ENCODE measurements at regions not wholly inside any gene's neighbourhood (a gene's known extent, or its start where the extent isn't known, plus 50 kb on each side); places are given as distances from the start of the nearest gene placed in this dataset.
"Not testable (repeated sequence)": the region's sequence is repeated elsewhere in the genome, so short reads cannot be mapped to it uniquely, and the experiment has no call there.

- TF ChIP-seq, protein P1, sequence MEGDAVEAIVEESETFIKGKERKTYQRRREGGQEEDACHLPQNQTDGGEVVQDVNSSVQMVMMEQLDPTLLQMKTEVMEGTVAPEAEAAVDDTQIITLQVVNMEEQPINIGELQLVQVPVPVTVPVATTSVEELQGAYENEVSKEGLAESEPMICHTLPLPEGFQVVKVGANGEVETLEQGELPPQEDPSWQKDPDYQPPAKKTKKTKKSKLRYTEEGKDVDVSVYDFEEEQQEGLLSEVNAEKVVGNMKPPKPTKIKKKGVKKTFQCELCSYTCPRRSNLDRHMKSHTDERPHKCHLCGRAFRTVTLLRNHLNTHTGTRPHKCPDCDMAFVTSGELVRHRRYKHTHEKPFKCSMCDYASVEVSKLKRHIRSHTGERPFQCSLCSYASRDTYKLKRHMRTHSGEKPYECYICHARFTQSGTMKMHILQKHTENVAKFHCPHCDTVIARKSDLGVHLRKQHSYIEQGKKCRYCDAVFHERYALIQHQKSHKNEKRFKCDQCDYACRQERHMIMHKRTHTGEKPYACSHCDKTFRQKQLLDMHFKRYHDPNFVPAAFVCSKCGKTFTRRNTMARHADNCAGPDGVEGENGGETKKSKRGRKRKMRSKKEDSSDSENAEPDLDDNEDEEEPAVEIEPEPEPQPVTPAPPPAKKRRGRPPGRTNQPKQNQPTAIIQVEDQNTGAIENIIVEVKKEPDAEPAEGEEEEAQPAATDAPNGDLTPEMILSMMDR (IDR thresholded peaks at IDR 0.05; ENCODE audit: insufficient read depth, low read depth, low read length), result no peak
- H3K4me3 ChIP-seq (ENCODE audit: low read depth, low read length), result no peak overlapping the region
- peak; percentile 48 for DNase-seq (ENCODE audit: low read depth)
These were observed 361.0 kb downstream of the ETV1 start for GRCh38 chr7:13628239-13629001.

DNA sequence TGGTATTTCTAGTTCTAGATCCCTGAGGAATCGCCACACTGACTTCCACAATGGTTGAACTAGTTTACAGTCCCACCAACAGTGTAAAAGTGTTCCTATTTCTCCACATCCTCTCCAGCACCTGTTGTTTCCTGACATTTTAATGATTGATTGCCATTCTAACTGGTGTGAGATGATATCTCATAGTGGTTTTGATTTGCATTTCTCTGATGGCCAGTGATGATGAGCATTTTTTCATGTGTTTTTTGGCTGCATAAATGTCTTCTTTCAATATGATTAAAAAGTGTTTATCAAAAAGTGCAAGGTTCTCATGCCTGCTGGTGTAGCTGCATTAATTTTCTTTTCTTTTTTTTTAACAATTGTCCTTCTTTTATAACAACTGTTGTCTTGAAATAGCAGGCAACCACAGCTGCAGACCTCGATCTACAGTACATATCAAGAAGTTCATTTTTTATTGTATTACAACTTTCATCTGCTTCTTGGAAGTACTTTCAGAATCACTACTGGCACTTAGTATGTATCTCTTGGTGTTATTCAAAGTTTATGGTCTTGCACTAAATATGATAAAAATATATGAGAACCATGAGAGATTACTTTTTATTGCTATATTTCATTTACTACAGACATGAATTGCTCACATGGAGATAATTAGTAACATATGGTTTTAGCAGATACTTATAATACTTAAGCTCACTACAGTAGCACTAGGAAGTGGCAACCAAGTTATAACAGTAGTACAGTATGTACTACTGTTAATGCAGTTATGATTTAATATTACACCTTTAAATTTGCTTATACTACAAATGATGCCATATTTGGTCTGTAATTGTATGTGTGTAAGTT lies 358.0 kb downstream of the ETV1 start:
- not testable (repeated sequence) for H3K4me3 ChIP-seq (ENCODE audit: low read depth, low read length)
- DNase-seq (ENCODE audit: low read depth), result peak; percentile 18

DNA sequence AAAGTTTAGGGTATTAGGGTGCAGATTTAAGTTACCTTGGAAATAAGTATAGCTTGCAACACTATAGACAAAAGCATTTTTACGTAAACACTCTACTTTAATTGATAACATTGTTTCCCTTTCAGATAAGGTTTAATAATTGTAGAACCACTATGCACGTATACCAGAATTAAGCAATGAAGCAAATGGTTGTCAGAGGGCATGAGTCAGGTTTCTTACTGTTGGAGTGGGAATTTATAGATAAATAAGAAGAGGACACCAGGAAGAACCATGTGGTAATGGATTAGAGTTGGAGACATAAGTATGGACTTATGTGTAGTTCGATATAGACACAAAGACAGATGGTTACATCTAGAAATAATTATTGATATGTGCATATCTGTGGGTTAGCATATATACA lies 355.6 kb downstream of the ETV1 start:
- TF ChIP-seq, protein P1 (IDR thresholded peaks at IDR 0.05; ENCODE audit: insufficient read depth, low read depth, low read length), result no peak
- peak; percentile 34 for DNase-seq (ENCODE audit: low read depth)
- no peak overlapping the region for H3K4me3 ChIP-seq (ENCODE audit: low read depth, low read length)

GRCh38 chr7:13639396-13639795 lies 350.1 kb downstream of the ETV1 start:
- no peak overlapping the region for H3K4me3 ChIP-seq (ENCODE audit: low read depth, low read length)
- TF ChIP-seq, protein P1 (IDR thresholded peaks at IDR 0.05; ENCODE audit: insufficient read depth, low read depth, low read length), result no peak
- no peak for DNase-seq (ENCODE audit: low read depth)

GRCh38 chr7:13641714-13642113 lies 347.8 kb downstream of the ETV1 start:
- H3K4me3 ChIP-seq (ENCODE audit: low read depth, low read length), result no peak overlapping the region
- TF ChIP-seq, protein P1 (IDR thresholded peaks at IDR 0.05; ENCODE audit: insufficient read depth, low read depth, low read length), result no peak
- DNase-seq (ENCODE audit: low read depth), result peak; percentile 47

DNA sequence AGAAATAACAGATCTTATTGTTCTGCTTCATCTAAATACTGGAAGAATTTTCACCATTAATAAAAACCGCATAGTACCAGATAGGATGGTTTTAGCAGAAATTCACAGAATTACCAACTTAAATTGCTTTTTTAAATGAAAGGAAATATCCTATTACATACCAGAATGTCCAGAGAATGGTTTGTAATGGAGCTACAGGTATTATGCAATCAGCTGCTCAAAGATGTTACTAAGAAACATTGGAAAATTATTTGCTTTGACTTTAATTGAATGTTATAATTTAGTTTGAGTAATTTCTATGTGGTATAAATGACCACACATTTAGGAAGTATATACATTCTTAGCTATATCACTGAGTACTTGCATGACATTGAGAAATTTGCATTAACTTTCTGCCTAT lies 338.3 kb downstream of the ETV1 start:
- DNase-seq (ENCODE audit: low read depth), result no peak
- H3K4me3 ChIP-seq (ENCODE audit: low read depth, low read length), result no peak overlapping the region
- TF ChIP-seq, protein P1 (IDR thresholded peaks at IDR 0.05; ENCODE audit: insufficient read depth, low read depth, low read length), result no peak

DNA sequence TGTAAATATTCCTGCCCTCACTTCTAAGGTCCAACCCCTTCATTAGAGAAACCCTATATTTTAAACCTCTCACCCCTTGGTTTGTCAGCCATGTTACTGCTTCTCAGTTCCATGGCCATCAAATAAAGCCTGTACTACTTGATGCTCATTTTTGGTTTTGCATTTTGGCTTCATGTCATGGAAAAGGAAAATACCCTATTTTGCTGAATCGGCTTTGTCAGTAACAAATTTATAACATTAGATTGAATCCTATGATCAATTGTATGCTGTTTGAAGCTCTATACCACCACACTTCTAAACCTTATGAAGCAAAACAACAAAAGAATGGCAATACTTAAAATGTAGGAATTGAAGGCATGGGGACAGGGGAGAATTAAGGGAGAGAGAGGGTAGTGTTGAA lies 333.1 kb downstream of the ETV1 start:
- H3K4me3 ChIP-seq (ENCODE audit: low read depth, low read length), result no peak overlapping the region
- TF ChIP-seq, protein P1 (IDR thresholded peaks at IDR 0.05; ENCODE audit: insufficient read depth, low read depth, low read length), result no peak
- no peak for DNase-seq (ENCODE audit: low read depth)
